ENCODE measurements at regions not wholly inside any gene's neighbourhood (a gene's known extent, or its start where the extent isn't known, plus 50 kb on each side); places are given as distances from the start of the nearest gene placed in this dataset.

- TF ChIP-seq CTCF (conservative IDR thresholded peaks at IDR 0.05; ENCODE audit: low read depth, low read length) = no peak
- TF ChIP-seq EZH2 (IDR thresholded peaks at IDR 0.05; ENCODE audit: borderline replicate concordance, low read depth, low read length, poor library complexity, severe bottlenecking) = no peak
Observed at GRCh38 chr7:156218544-156219306, 406.5 kb upstream of the SHH start.
